ENCODE measurements at regions not wholly inside any gene's neighbourhood (a gene's known extent, or its start where the extent isn't known, plus 50 kb on each side); places are given as distances from the start of the nearest gene placed in this dataset.

GRCh38 chr18:78321402-78321801 is 658.2 kb upstream of the SALL3 start:
- Histone ChIP-seq H3K79me2 (ENCODE audit: insufficient read depth, low read depth, low read length) (no peaks in the 10 kb centered on the region), H3K4me2 (ENCODE audit: low read length) (no peak overlapping the region), H2AFZ (ENCODE audit: low read length) (no peak overlapping the region), H3K9me3 (ENCODE audit: low read length) (no peaks in the 10 kb centered on the region), H4K20me1 (ENCODE audit: insufficient read depth, low read length) (no peaks in the 10 kb centered on the region), H3K9me2 (ENCODE audit: insufficient read depth, low read length) (no peaks in the 10 kb centered on the region), H3K4me1 (ENCODE audit: insufficient read depth, low read length, poor library complexity, severe bottlenecking) (no peaks in the 10 kb centered on the region), H3K4me3 (ENCODE audit: low read depth, low read length, poor library complexity, severe bottlenecking) (no peak overlapping the region), H3K36me3 (ENCODE audit: insufficient read depth, low read length) (no peaks in the 10 kb centered on the region), H3K27ac (ENCODE audit: low read depth, low read length, poor library complexity, severe bottlenecking) (no peak overlapping the region)
- TF ChIP-seq EZH2phosphoT487 (IDR thresholded peaks at IDR 0.05; ENCODE audit: borderline replicate concordance, low read depth, low read length), result no peak
- TF ChIP-seq CTCF (conservative IDR thresholded peaks at IDR 0.05; ENCODE audit: low read length), result no peak
- ChIA-PET CTCF (ENCODE audit: unreplicated experiment) (no interaction called here), POLR2A (no interaction called here)
- intact Hi-C loops (cut with micrococcal nuclease; ENCODE audit: unreplicated experiment), result no loop called here
- DNase-seq (ENCODE audit: low spot score), result no peak
- BruUV-seq (replicated peaks), result no TSS peak

DNA sequence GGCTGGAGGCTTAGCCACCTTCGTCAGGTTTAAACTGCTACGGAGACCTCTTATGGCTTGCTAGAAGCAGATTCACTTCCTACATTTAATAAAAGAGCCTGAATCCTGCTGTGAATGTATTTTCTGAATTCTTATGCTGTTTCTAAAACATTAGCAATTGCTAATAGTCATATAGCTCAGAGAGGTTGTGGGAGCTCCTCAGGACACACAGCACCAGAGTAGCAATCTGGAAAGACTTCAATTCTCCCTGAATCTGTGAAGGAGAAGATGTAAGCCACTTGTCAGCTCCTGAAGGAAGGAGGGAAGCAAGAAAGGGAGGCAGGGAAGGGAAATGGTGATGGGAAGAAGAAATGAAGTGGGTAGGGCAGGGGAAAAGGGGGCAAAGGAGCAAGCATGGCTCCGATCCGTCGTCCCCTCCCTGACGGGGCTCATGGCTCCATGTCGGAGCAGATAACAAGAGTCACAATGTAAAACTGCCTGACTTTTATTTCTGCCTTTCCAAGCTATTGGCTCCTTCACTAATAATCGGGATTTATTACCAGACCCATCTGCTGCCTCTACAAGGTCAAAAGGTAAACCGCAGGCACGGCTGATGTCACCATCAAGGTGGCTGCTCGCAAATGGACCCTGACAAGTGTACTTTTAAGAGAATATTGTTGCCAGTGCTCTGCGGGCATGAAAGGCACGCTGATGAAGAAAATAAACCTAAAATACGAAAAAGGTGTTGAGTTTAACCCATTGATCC is 656.0 kb upstream of the SALL3 start:
- Histone ChIP-seq H3K4me3 (ENCODE audit: low read depth, low read length, poor library complexity, severe bottlenecking) (no peak overlapping the region), H2AFZ (ENCODE audit: low read length) (no peak overlapping the region), H3K36me3 (ENCODE audit: insufficient read depth, low read length) (no peaks in the 10 kb centered on the region), H3K4me1 (ENCODE audit: insufficient read depth, low read length, poor library complexity, severe bottlenecking) (no peaks in the 10 kb centered on the region), H4K20me1 (ENCODE audit: insufficient read depth, low read length) (no peaks in the 10 kb centered on the region), H3K79me2 (ENCODE audit: insufficient read depth, low read depth, low read length) (no peaks in the 10 kb centered on the region), H3K4me2 (ENCODE audit: low read length) (no peak overlapping the region), H3K27ac (ENCODE audit: low read depth, low read length, poor library complexity, severe bottlenecking) (no peak overlapping the region), H3K9me2 (ENCODE audit: insufficient read depth, low read length) (no peaks in the 10 kb centered on the region), H3K9me3 (ENCODE audit: low read length) (no peaks in the 10 kb centered on the region)
- no peak for DNase-seq (ENCODE audit: low spot score)
- TF ChIP-seq CTCF (conservative IDR thresholded peaks at IDR 0.05; ENCODE audit: low read length) (no peak), EZH2phosphoT487 (IDR thresholded peaks at IDR 0.05; ENCODE audit: borderline replicate concordance, low read depth, low read length) (no peak)
- POLR2A ChIA-PET, result no interaction called here
- intact Hi-C loops (cut with micrococcal nuclease; ENCODE audit: unreplicated experiment), result no loop called here
- CTCF ChIA-PET (ENCODE audit: unreplicated experiment), result no interaction called here
- BruUV-seq (replicated peaks), result no TSS peak

DNA sequence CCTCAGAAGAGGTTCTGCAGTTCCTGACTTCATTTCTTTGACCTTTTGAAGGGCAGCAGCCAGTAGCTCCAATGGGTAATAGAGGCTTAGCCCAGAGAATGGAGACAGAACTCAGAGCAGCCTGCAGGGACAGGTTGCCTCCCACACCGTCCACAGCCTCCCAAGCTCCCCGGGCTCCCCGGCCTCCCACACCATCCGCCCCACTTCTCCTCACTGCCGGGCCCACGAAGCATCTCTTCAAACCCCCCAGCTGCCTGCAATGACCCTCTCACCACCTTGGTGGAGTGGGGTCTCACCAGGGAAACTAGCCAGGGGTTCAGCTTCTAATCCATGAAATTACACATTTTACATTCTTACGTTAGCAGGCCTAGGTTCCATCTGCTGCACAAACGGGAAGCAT is 652.0 kb upstream of the SALL3 start:
- H3K36me3 ChIP-seq (ENCODE audit: insufficient read depth, low read length), result no peaks in the 10 kb centered on the region
- BruUV-seq (replicated peaks), result no TSS peak
- ChIA-PET POLR2A (no interaction called here), CTCF (ENCODE audit: unreplicated experiment) (no interaction called here)
- H3K9me3 ChIP-seq (ENCODE audit: low read length), result no peaks in the 10 kb centered on the region
- DNase-seq (ENCODE audit: low spot score), result no peak
- no peaks in the 10 kb centered on the region for H4K20me1 ChIP-seq (ENCODE audit: insufficient read depth, low read length)
- H3K9me2 ChIP-seq (ENCODE audit: insufficient read depth, low read length), result no peaks in the 10 kb centered on the region
- no peak overlapping the region for H2AFZ ChIP-seq (ENCODE audit: low read length)
- H3K27ac ChIP-seq (ENCODE audit: low read depth, low read length, poor library complexity, severe bottlenecking), result no peak overlapping the region
- H3K4me2 ChIP-seq (ENCODE audit: low read length), result no peak overlapping the region
- no peaks in the 10 kb centered on the region for H3K79me2 ChIP-seq (ENCODE audit: insufficient read depth, low read depth, low read length)
- H3K4me1 ChIP-seq (ENCODE audit: insufficient read depth, low read length, poor library complexity, severe bottlenecking), result no peaks in the 10 kb centered on the region
- H3K4me3 ChIP-seq (ENCODE audit: low read depth, low read length, poor library complexity, severe bottlenecking), result no peak overlapping the region
- TF ChIP-seq EZH2phosphoT487 (IDR thresholded peaks at IDR 0.05; ENCODE audit: borderline replicate concordance, low read depth, low read length) (no peak), CTCF (conservative IDR thresholded peaks at IDR 0.05; ENCODE audit: low read length) (no peak)
- intact Hi-C loops (cut with micrococcal nuclease; ENCODE audit: unreplicated experiment), result no loop called here
